ENCODE measurements at regions not wholly inside any gene's neighbourhood (a gene's known extent, or its start where the extent isn't known, plus 50 kb on each side); places are given as distances from the start of the nearest gene placed in this dataset.

DNA sequence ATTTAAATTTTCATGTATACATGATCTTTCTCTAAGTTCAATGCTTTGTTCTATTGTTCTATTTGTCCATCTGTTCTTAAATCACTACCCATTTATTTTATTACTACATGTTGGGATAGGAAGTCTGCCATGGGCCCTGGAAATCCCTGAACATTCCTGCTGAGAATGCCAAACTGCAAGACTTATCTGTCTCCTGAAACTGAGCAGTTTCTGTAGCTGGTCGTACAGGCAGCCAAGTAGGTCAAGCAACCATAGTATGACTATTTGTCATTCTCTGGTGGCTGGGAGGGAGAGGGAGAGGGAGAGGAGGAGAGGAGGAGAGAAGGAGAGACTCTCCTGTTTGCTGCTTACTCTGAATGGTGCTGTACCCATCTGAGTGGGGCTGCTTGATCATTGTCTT lies 82.8 kb upstream of the SNX19 start:
- TF ChIP-seq CTCF (IDR thresholded peaks at IDR 0.05) = no peak
- TF ChIP-seq POLR2A (IDR thresholded peaks at IDR 0.05) = no peak
